Lung (tissue), 11 donors: ENCODE measurements at regions not wholly inside any gene's neighbourhood (a gene's known extent, or its start where the extent isn't known, plus 50 kb on each side); places are given as distances from the start of the nearest gene placed in this dataset.
"Not testable (repeated sequence)": the region's sequence is repeated elsewhere in the genome, so short reads cannot be mapped to it uniquely, and the experiment has no call there.

Experiments
- ATAC-seq: fragments of 200-7000 bp; cut with Tn5 transposase; one replicate; pipeline ENCODE4 v1.9.1; 2020; ENCODE audit warnings: moderate number of reproducible peaks; ENCODE audit not compliant: insufficient read depth, low FRiP score
- DNase-seq, 3 donors: peaks; one replicate each; pipeline ENCODE4 v3.0.0-alpha.2; 2013 to 2017
- H3K27ac ChIP-seq, 2 donors: one replicate each; pipeline ENCODE4 v1.5.1; 2013; ENCODE audit warnings: mild to moderate bottlenecking in 2 of 2, moderate library complexity in 2 of 2, control low read depth in 1 of 2, inconsistent platforms in 1 of 2, low read depth in 1 of 2, low read length in 1 of 2
- H3K27me3 ChIP-seq, 3 donors: one replicate each; pipeline ENCODE4 v1.5.1; 2013; ENCODE audit warnings: low read length in 2 of 3; ENCODE audit not compliant: control insufficient read depth in 3 of 3, insufficient read depth in 3 of 3
- H3K36me3 ChIP-seq, 4 donors: one replicate each; pipeline ENCODE4 v1.5.1; 2013; ENCODE audit warnings: low read length in 4 of 4, mild to moderate bottlenecking in 1 of 4, moderate library complexity in 1 of 4; ENCODE audit not compliant: control insufficient read depth in 4 of 4, insufficient read depth in 4 of 4
- H3K4me1 ChIP-seq, 5 donors: one replicate each; pipeline ENCODE4 v1.5.1; 2013; ENCODE audit warnings: low read length in 5 of 5, mild to moderate bottlenecking in 2 of 5, moderate library complexity in 1 of 5; ENCODE audit not compliant: control insufficient read depth in 5 of 5, insufficient read depth in 5 of 5
- H3K4me3 ChIP-seq: one replicate; pipeline ENCODE4 v1.5.1; 2013; ENCODE audit warnings: mild to moderate bottlenecking, control low read depth, moderate library complexity
- H3K9ac ChIP-seq, 2 donors: one replicate each; pipeline ENCODE4 v1.5.1; 2013; ENCODE audit warnings: low read length in 2 of 2, control low read depth in 1 of 2; ENCODE audit not compliant: insufficient read depth in 1 of 2
- H3K9me3 ChIP-seq, 4 donors: one replicate each; pipeline ENCODE4 v1.5.1; 2013; ENCODE audit warnings: low read length in 3 of 4, mild to moderate bottlenecking in 1 of 4, moderate library complexity in 1 of 4; ENCODE audit not compliant: control insufficient read depth in 4 of 4, insufficient read depth in 3 of 4
- WGBS, 2 donors: extraction: QIAGEN DNeasy Blood & Tissue Kit; methylation state at CpG; one replicate each; pipeline ENCODE4 v1.1.7; 2013; 5-methylcytosine and 5-hydroxymethylcytosine counted together
- TF ChIP-seq, protein P1 (sequence below): IDR thresholded peaks from 2 replicates; pipeline ENCODE4 v1.5.1; 2012; ENCODE audit warnings: mild to moderate bottlenecking; ENCODE audit errors: control extremely low read depth, extremely low read depth
- donor health status: control.
- donor health status: control.
- donor health status: Bipolar disorder and iron deficiency.
- donor health status: healthy.
- donor health status: DM: yes; HTN: yes; CAD: no.

GRCh38 chr1:238396140-238396539 is 505.4 kb upstream of the ZP4 start:
- H3K27me3 ChIP-seq: no peaks in the 10 kb centered on the region

DNA sequence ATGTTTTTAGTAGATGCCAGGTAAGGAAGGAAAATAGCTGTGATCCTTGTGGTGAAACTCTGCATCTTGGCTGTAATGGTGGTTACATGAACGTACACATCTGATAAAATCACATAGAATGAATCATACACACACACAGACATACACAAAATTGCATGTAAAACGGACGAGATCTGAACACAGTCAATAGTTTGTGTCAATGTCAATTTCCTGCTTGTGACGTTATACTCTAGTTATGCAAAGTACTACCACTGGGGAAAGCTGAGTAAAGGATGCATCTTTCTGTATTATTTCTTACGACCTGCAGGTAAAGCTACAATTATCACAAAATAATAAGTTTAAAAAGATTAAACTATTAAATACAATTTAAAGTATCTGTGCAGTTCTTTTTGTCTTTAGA is 493.7 kb upstream of the ZP4 start:
- WGBS, 2 donors: 58 to 74% methylated on average over 5 of the region's 5 CpGs
- TF ChIP-seq, protein P1, sequence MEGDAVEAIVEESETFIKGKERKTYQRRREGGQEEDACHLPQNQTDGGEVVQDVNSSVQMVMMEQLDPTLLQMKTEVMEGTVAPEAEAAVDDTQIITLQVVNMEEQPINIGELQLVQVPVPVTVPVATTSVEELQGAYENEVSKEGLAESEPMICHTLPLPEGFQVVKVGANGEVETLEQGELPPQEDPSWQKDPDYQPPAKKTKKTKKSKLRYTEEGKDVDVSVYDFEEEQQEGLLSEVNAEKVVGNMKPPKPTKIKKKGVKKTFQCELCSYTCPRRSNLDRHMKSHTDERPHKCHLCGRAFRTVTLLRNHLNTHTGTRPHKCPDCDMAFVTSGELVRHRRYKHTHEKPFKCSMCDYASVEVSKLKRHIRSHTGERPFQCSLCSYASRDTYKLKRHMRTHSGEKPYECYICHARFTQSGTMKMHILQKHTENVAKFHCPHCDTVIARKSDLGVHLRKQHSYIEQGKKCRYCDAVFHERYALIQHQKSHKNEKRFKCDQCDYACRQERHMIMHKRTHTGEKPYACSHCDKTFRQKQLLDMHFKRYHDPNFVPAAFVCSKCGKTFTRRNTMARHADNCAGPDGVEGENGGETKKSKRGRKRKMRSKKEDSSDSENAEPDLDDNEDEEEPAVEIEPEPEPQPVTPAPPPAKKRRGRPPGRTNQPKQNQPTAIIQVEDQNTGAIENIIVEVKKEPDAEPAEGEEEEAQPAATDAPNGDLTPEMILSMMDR: no peak
- no peak overlapping the region for H3K4me3 ChIP-seq
- H3K9ac ChIP-seq: no peak overlapping the region
- DNase-seq: no peak
- no peak for ATAC-seq
- H3K27me3 ChIP-seq: no peaks in the 10 kb centered on the region
- H3K4me1 ChIP-seq: no peaks in the 10 kb centered on the region
- no peaks in the 10 kb centered on the region for H3K9me3 ChIP-seq
- H3K36me3 ChIP-seq: no peaks in the 10 kb centered on the region
- H3K27ac ChIP-seq: no peak overlapping the region

More at GRCh38 chr1:238396140-238396539, 505.4 kb upstream of the ZP4 start:
- no peak overlapping the region for H3K9ac ChIP-seq
- ATAC-seq (no peak), DNase-seq (peak in 1 of 3 donors; percentile 6)
- no peaks in the 10 kb centered on the region for H3K4me1 ChIP-seq
- H3K36me3 ChIP-seq: no peaks in the 10 kb centered on the region
- no peak overlapping the region for H3K4me3 ChIP-seq
- H3K27ac ChIP-seq: no peak overlapping the region
- TF ChIP-seq, protein P1: no peak
- H3K9me3 ChIP-seq: no peaks in the 10 kb centered on the region

- no peaks in the 10 kb centered on the region for H3K36me3 ChIP-seq
- no peak overlapping the region for H3K27ac ChIP-seq
- TF ChIP-seq, protein P1: no peak
- no peak overlapping the region for H3K9ac ChIP-seq
- 88% methylated on average over 2 of the region's 2 CpGs for WGBS, 2 donors
- DNase-seq (no peak), ATAC-seq (no peak)
- H3K4me1 ChIP-seq: no peaks in the 10 kb centered on the region
- H3K27me3 ChIP-seq: no peaks in the 10 kb centered on the region
- H3K9me3 ChIP-seq: peaks cover 0 to 2% (median 0%) of the 10 kb centered on the region in 4 donors
- H3K4me3 ChIP-seq: no peak overlapping the region
Observed at GRCh38 chr1:238380167-238380566, 489.4 kb upstream of the ZP4 start.

- 92 to 93% methylated on average over 7 to 8 of the region's 9 CpGs for WGBS, 2 donors
- not testable (repeated sequence) for H3K4me1 ChIP-seq, ATAC-seq, DNase-seq, H3K36me3 ChIP-seq, H3K9ac ChIP-seq, H3K9me3 ChIP-seq, H3K4me3 ChIP-seq, H3K27me3 ChIP-seq, H3K27ac ChIP-seq
Observed at GRCh38 chr1:238379446-238379845, 488.7 kb upstream of the ZP4 start.
